HCT116 (cell line): ENCODE measurements at regions not wholly inside any gene's neighbourhood (a gene's known extent, or its start where the extent isn't known, plus 50 kb on each side); places are given as distances from the start of the nearest gene placed in this dataset.

Source experiments
- ATAC-seq: fragments of 200-7000 bp; cut with Tn5 transposase; 2 replicates; pipeline ENCODE4 v1.9.1; 2020; ENCODE audit warnings: mild to moderate bottlenecking, moderate library complexity
- BruUV-seq: library from RNA; stranded (reverse); fragments of 400-500 nt; replicated peaks from 2 replicates; lab custom pipeline; 2021; lab: Mats Ljungman, UMichigan
- CTCF ChIA-PET: fragments of 300-600 bp; sonication (Branson Sonifier 250); formaldehyde crosslinking; loops from one replicate; lab custom pipeline; 2021; ENCODE audit warnings: antibody characterized with exemption; lab: Charles Lee
- POLR2A ChIA-PET: fragments of 300-600, 350-600 bp; sonication (Branson Sonifier 250); formaldehyde crosslinking; loops from one replicate; lab custom pipeline; 2021; ENCODE audit warnings: antibody characterized with exemption; lab: Charles Lee
- RAD21 ChIA-PET, 2 experiments: fragments of 300-600 bp; sonication (Branson Sonifier 250); formaldehyde crosslinking; loops; one replicate each; lab custom pipeline; 2023; ENCODE audit warnings: low total read pairs in 2 of 2; ENCODE audit not compliant: uncharacterized antibody in 2 of 2, unreplicated experiment in 2 of 2, low non-redundant PET in 1 of 2; lab: Charles Lee
- DNase-seq: peaks from one replicate; pipeline ENCODE4 v3.0.0-alpha.2; 2010; ENCODE audit warnings: low read depth, low spot score
- H2AFZ ChIP-seq: fragments of 200-600 bp; shearing (Covaris generic), sonication (generic); 2 replicates; pipeline ENCODE4 v1.6.1; 2017; ENCODE audit warnings: low read depth, mixed run types, mixed read lengths, antibody characterized with exemption, low read length; ENCODE audit not compliant: poor library complexity, severe bottlenecking
- H3K27ac ChIP-seq: 2 replicates; pipeline ENCODE4 v1.5.1; 2012; ENCODE audit warnings: low read depth, low read length
- H3K27me3 ChIP-seq: fragments of 200-600 bp; sonication (generic); 2 replicates; pipeline ENCODE4 v1.6.1; 2016; ENCODE audit warnings: mixed run types, low read length, mixed read lengths; ENCODE audit not compliant: insufficient read depth
- H3K36me3 ChIP-seq, 2 experiments: fragments of 200-500 bp in 1 of 2; fragments of 200-600 bp in 1 of 2; sonication (Bioruptor generic) in 1 of 2; sonication (generic) in 1 of 2; 2 replicates each; pipeline versions ENCODE4 v1.5.1 to v1.6.1; 2014 to 2016; ENCODE audit warnings: low read length in 2 of 2, inconsistent platforms in 1 of 2, mixed read lengths in 1 of 2, mixed run types in 1 of 2; ENCODE audit not compliant: insufficient read depth in 2 of 2, control insufficient read depth in 1 of 2
- H3K4me1 ChIP-seq, 2 experiments: fragments of 200-600 bp in 1 of 2; sonication (generic) in 1 of 2; 2 replicates each; pipeline versions ENCODE4 v1.5.1 to v1.6.1; 2012 to 2017; ENCODE audit warnings: low read length in 2 of 2, inconsistent platforms in 1 of 2, mild to moderate bottlenecking in 1 of 2, mixed read lengths in 1 of 2, mixed run types in 1 of 2, moderate library complexity in 1 of 2; ENCODE audit not compliant: insufficient read depth in 2 of 2, control insufficient read depth in 1 of 2
- H3K4me2 ChIP-seq: fragments of 200-600 bp; sonication (generic); 2 replicates; pipeline ENCODE4 v1.6.1; 2017; ENCODE audit warnings: mixed run types, low read length, mixed read lengths
- H3K4me3 ChIP-seq, 2 experiments: fragments of 200-600 bp in 1 of 2; sonication (generic) in 1 of 2; replicated peaks in 1 of 2; 2 replicates each; pipeline ENCODE4 v1.5.1; 2011 to 2016; ENCODE audit warnings: low read length in 2 of 2, control low read depth in 1 of 2, low read depth in 1 of 2, mild to moderate bottlenecking in 1 of 2, mixed read lengths in 1 of 2, mixed run types in 1 of 2
- H3K79me2 ChIP-seq: fragments of 200-600 bp; sonication (generic); 2 replicates; pipeline ENCODE4 v1.6.1; 2017; ENCODE audit warnings: mild to moderate bottlenecking, mixed run types, low read length, moderate library complexity, mixed read lengths; ENCODE audit not compliant: insufficient read depth
- H3K9ac ChIP-seq: fragments of 200-600 bp; sonication (generic); 2 replicates; pipeline ENCODE4 v1.6.1; 2016; ENCODE audit warnings: low read length, mixed read lengths
- H3K9me2 ChIP-seq: fragments of 200-600 bp; sonication (generic), shearing (Covaris generic); 2 replicates; pipeline ENCODE4 v1.6.1; 2017; ENCODE audit warnings: mixed run types, mild to moderate bottlenecking, moderate library complexity; ENCODE audit not compliant: insufficient read depth
- H3K9me3 ChIP-seq, 2 experiments: fragments of 200-500 bp in 1 of 2; fragments of 200-600 bp in 1 of 2; sonication (Bioruptor generic) in 1 of 2; sonication (generic) in 1 of 2; 2 replicates each; pipeline ENCODE4 v1.6.1; 2014 to 2017; ENCODE audit warnings: low read length in 2 of 2, mixed read lengths in 2 of 2, inconsistent platforms in 1 of 2, low read depth in 1 of 2, mild to moderate bottlenecking in 1 of 2, mixed run types in 1 of 2, moderate library complexity in 1 of 2; ENCODE audit not compliant: control insufficient read depth in 1 of 2, insufficient read depth in 1 of 2
- H4K20me1 ChIP-seq: fragments of 200-600 bp; sonication (generic), shearing (Covaris generic); 2 replicates; pipeline ENCODE4 v1.6.1; 2017; ENCODE audit warnings: mixed run types, mild to moderate bottlenecking, moderate library complexity; ENCODE audit not compliant: insufficient read depth
- CEBPB ChIP-seq: IDR thresholded peaks from 2 replicates; pipeline ENCODE4 v1.6.1; 2012; ENCODE audit warnings: low read depth
- EGR1 ChIP-seq: IDR thresholded peaks from 2 replicates; pipeline ENCODE4 v1.6.1; 2012; ENCODE audit warnings: low read depth
- EZH2 ChIP-seq: fragments of 200-600 bp; sonication (generic); IDR thresholded peaks from 2 replicates; pipeline ENCODE4 v1.6.1; 2017; ENCODE audit warnings: antibody characterized with exemption, mixed run types
- EZH2phosphoT487 ChIP-seq: fragments of 200-600 bp; IDR thresholded peaks from 2 replicates; pipeline ENCODE4 v1.6.1; 2018; ENCODE audit warnings: antibody characterized with exemption, borderline replicate concordance
- JUND ChIP-seq: IDR thresholded peaks from 2 replicates; pipeline ENCODE4 v1.6.1; 2012
- POLR2AphosphoS5 ChIP-seq: IDR thresholded peaks from 2 replicates; pipeline ENCODE4 v1.6.1; 2011; ENCODE audit warnings: mild to moderate bottlenecking, low read depth, low read length, moderate library complexity
- RAD21 ChIP-seq: IDR thresholded peaks from 2 replicates; pipeline ENCODE4 v1.6.1; 2012; ENCODE audit warnings: low read depth, mild to moderate bottlenecking
- SIN3A ChIP-seq: IDR thresholded peaks from 2 replicates; pipeline ENCODE4 v1.6.1; 2012; ENCODE audit warnings: low read depth
- YY1 ChIP-seq: IDR thresholded peaks from 2 replicates; pipeline ENCODE4 v1.6.1; 2011; ENCODE audit warnings: low read length, low read depth, moderate library complexity, mild to moderate bottlenecking; ENCODE audit not compliant: insufficient replicate concordance; ENCODE audit errors: extremely low read depth
- intact Hi-C: fragments of 100-400 bp; cut with micrococcal nuclease; formaldehyde crosslinking; loops from 2 replicates; pipeline ENCODE4 v1.10.0; 2022
- TF ChIP-seq, protein P1 (sequence below): IDR thresholded peaks from 2 replicates; pipeline ENCODE4 v1.6.1; 2012
- TF ChIP-seq, protein P2 (sequence below): IDR thresholded peaks from 2 replicates; pipeline ENCODE4 v1.6.1; 2012
- TF ChIP-seq, protein P3 (sequence below): IDR thresholded peaks from 2 replicates; pipeline ENCODE4 v1.6.1; 2012; ENCODE audit warnings: low read depth

DNA sequence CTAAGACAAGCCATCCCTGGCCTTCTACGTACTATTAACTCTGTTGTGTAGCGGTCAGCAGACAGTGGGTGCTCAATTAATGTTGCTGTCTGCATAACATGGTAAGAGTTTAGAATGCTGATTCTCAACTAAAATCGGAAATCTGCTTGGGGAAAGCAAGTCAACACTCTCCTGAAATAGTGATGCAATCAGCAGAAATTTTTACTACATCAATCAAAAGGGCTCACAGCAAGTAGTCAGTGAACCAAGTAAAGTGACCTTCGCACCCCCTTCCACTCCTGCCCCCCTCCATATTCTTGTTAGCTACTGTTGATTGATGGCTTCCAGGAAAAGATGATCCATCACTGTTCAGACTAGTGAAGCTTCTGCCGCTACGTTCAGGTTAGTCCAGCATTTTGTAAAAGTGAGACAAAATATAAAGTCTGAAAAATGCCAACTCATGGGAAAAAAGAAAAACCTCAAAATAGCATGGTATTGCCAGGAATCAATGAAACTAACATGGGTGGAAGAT is 247.9 kb downstream of the HNRNPD start:
- TF ChIP-seq RAD21 (no peak), POLR2AphosphoS5 (no peak), SIN3A (no peak), CEBPB (no peak), YY1 (no peak), EZH2phosphoT487 (no peak), EGR1 (no peak), JUND (no peak), EZH2 (no peak)
- TF ChIP-seq, protein P1, sequence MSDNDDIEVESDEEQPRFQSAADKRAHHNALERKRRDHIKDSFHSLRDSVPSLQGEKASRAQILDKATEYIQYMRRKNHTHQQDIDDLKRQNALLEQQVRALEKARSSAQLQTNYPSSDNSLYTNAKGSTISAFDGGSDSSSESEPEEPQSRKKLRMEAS: no peak
- TF ChIP-seq, protein P2, sequence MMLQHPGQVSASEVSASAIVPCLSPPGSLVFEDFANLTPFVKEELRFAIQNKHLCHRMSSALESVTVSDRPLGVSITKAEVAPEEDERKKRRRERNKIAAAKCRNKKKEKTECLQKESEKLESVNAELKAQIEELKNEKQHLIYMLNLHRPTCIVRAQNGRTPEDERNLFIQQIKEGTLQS: no peak
- TF ChIP-seq, protein P3, sequence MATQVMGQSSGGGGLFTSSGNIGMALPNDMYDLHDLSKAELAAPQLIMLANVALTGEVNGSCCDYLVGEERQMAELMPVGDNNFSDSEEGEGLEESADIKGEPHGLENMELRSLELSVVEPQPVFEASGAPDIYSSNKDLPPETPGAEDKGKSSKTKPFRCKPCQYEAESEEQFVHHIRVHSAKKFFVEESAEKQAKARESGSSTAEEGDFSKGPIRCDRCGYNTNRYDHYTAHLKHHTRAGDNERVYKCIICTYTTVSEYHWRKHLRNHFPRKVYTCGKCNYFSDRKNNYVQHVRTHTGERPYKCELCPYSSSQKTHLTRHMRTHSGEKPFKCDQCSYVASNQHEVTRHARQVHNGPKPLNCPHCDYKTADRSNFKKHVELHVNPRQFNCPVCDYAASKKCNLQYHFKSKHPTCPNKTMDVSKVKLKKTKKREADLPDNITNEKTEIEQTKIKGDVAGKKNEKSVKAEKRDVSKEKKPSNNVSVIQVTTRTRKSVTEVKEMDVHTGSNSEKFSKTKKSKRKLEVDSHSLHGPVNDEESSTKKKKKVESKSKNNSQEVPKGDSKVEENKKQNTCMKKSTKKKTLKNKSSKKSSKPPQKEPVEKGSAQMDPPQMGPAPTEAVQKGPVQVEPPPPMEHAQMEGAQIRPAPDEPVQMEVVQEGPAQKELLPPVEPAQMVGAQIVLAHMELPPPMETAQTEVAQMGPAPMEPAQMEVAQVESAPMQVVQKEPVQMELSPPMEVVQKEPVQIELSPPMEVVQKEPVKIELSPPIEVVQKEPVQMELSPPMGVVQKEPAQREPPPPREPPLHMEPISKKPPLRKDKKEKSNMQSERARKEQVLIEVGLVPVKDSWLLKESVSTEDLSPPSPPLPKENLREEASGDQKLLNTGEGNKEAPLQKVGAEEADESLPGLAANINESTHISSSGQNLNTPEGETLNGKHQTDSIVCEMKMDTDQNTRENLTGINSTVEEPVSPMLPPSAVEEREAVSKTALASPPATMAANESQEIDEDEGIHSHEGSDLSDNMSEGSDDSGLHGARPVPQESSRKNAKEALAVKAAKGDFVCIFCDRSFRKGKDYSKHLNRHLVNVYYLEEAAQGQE: no peak
- no peaks in the 10 kb centered on the region for H3K9me2 ChIP-seq
- CTCF ChIA-PET: no interaction called here
- H3K9ac ChIP-seq: no peak overlapping the region
- H3K27ac ChIP-seq: no peak overlapping the region
- H3K4me1 ChIP-seq: no peaks in the 10 kb centered on the region
- no peak overlapping the region for H3K4me3 ChIP-seq
- no peak overlapping the region for H2AFZ ChIP-seq
- H3K27me3 ChIP-seq: peaks cover 32% of the 10 kb centered on the region
- H3K4me2 ChIP-seq: no peak overlapping the region
- no TSS peak for BruUV-seq
- H4K20me1 ChIP-seq: no peaks in the 10 kb centered on the region
- H3K79me2 ChIP-seq: no peaks in the 10 kb centered on the region
- H3K36me3 ChIP-seq: no peaks in the 10 kb centered on the region
- ATAC-seq: no peak
- RAD21 ChIA-PET: no interaction called here
- DNase-seq: no peak
- H3K9me3 ChIP-seq: no peaks in the 10 kb centered on the region
- POLR2A ChIA-PET: no interaction called here
- intact Hi-C loops: no loop called here
